Lower lobe of right lung (tissue), 2 donors: ENCODE measurements at regions not wholly inside any gene's neighbourhood (a gene's known extent, or its start where the extent isn't known, plus 50 kb on each side); places are given as distances from the start of the nearest gene placed in this dataset.

Experiments used
- ATAC-seq, 2 donors: fragments of 200-7000 bp; cut with Tn5 transposase; one replicate each; pipeline ENCODE4 v1.9.1; 2020 to 2022; ENCODE audit warnings: mild to moderate bottlenecking in 2 of 2, moderate library complexity in 2 of 2
- DNase-seq: peaks from one replicate; pipeline ENCODE4 v3.0.0-alpha.2; 2020
- H3K27ac ChIP-seq: fragments of 200-600 bp; one replicate; pipeline ENCODE4 v1.8.0; 2022
- H3K27me3 ChIP-seq: fragments of 200-600 bp; one replicate; pipeline ENCODE4 v1.8.0; 2022; ENCODE audit warnings: low read depth
- H3K36me3 ChIP-seq: fragments of 200-600 bp; one replicate; pipeline ENCODE4 v1.8.0; 2022; ENCODE audit warnings: mild to moderate bottlenecking
- H3K4me1 ChIP-seq: fragments of 200-600 bp; one replicate; pipeline ENCODE4 v1.8.0; 2022
- H3K4me3 ChIP-seq: fragments of 200-600 bp; one replicate; pipeline ENCODE4 v1.8.0; 2022; ENCODE audit warnings: mild to moderate bottlenecking
- H3K9me3 ChIP-seq: fragments of 200-600 bp; one replicate; pipeline ENCODE4 v1.8.0; 2022
- intact Hi-C: fragments of 100-400 bp; cut with DNase I; formaldehyde crosslinking; loops from one replicate; pipeline ENCODE4 v1.11.0; 2022
- TF ChIP-seq, protein P1 (sequence below): fragments of 200-600 bp; IDR thresholded peaks from one replicate; pipeline ENCODE4 v1.8.0; 2022; ENCODE audit warnings: antibody characterized with exemption, mild to moderate bottlenecking
- donor health status: DM: no; HTN: yes; CAD: no; lungs with severe emphysema.

DNA sequence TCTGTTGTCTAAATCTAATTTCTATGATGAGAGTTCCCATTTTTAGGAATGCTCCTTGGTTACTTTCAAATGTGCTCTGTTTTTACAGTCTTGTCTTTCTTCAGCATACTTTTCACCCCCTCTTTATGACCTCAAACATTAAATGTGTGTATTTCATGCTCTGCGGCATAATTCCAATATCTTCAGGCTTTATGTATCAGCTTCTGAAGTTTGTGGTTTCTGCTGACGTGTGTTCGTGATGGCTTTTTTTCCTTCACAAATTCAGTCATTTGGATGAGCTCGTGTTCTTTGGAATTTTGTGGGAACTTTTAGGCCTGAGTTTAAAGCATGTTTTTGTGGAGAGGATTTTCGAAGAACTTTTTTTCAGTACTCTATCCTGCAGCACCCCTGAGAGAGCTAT lies 97.7 kb upstream of the CHRNA7 start:
- Histone ChIP-seq H3K36me3 (no peaks in the 10 kb centered on the region), H3K4me3 (no peak overlapping the region), H3K9me3 (no peaks in the 10 kb centered on the region), H3K27me3 (peaks cover 6% of the 10 kb centered on the region), H3K27ac (no peak overlapping the region), H3K4me1 (no peaks in the 10 kb centered on the region)
- DNase-seq (no peak), ATAC-seq (no peak)
- TF ChIP-seq, protein P1, sequence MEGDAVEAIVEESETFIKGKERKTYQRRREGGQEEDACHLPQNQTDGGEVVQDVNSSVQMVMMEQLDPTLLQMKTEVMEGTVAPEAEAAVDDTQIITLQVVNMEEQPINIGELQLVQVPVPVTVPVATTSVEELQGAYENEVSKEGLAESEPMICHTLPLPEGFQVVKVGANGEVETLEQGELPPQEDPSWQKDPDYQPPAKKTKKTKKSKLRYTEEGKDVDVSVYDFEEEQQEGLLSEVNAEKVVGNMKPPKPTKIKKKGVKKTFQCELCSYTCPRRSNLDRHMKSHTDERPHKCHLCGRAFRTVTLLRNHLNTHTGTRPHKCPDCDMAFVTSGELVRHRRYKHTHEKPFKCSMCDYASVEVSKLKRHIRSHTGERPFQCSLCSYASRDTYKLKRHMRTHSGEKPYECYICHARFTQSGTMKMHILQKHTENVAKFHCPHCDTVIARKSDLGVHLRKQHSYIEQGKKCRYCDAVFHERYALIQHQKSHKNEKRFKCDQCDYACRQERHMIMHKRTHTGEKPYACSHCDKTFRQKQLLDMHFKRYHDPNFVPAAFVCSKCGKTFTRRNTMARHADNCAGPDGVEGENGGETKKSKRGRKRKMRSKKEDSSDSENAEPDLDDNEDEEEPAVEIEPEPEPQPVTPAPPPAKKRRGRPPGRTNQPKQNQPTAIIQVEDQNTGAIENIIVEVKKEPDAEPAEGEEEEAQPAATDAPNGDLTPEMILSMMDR: no peak
- intact Hi-C loops: no loop called here

DNA sequence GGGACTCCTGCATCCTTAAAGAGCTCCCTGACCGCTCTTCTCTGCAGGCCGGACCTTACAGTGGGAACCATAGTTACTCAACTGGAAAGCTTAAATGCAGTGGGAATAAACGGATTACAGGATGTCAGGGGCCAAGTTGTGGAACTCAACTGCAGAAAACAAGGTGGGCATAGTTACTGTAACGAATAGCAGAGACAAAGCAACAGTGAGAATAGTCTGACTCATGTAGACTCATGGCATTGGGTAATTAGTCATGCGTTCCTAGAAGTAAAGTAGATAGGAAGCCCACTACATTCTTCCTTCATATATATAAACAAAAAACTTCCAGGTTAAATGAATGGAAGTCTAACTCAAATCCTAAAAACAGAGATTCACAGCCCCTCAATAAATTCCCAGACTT lies 95.5 kb upstream of the CHRNA7 start:
- ATAC-seq (no peak), DNase-seq (no peak)
- Histone ChIP-seq H3K36me3 (no peaks in the 10 kb centered on the region), H3K4me3 (no peak overlapping the region), H3K27ac (no peak overlapping the region), H3K9me3 (no peaks in the 10 kb centered on the region), H3K4me1 (no peaks in the 10 kb centered on the region), H3K27me3 (peaks cover 6% of the 10 kb centered on the region)
- TF ChIP-seq, protein P1: no peak
- intact Hi-C loops: no loop called here

DNA sequence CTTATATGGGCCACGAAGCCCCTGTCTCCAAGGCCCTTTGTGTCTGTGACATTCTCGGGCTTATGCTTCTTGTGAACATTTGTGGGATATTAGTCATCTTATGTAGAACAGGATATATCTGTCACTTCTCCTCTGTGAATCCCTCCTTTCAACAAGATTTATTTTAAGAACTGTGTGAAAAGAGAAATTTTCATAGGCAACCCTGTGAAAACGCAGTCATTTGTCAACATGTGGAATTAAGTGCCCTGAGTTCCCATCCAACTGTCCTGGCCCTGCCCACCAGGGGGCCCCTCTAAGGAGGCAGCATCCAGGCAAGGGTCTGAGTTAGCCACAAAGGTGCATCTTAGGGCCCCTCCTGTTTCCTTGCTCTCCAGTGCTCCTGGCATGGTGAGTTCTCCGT lies 76.8 kb upstream of the CHRNA7 start:
- TF ChIP-seq, protein P1: no peak
- H3K4me3 ChIP-seq: no peak overlapping the region
- H3K4me1 ChIP-seq: no peaks in the 10 kb centered on the region
- H3K27me3 ChIP-seq: peaks cover 6% of the 10 kb centered on the region
- peaks cover 8% of the 10 kb centered on the region for H3K9me3 ChIP-seq
- no peak overlapping the region for H3K27ac ChIP-seq
- no peak for DNase-seq
- ATAC-seq: no peak
- intact Hi-C loops: no loop called here
- H3K36me3 ChIP-seq: no peaks in the 10 kb centered on the region

DNA sequence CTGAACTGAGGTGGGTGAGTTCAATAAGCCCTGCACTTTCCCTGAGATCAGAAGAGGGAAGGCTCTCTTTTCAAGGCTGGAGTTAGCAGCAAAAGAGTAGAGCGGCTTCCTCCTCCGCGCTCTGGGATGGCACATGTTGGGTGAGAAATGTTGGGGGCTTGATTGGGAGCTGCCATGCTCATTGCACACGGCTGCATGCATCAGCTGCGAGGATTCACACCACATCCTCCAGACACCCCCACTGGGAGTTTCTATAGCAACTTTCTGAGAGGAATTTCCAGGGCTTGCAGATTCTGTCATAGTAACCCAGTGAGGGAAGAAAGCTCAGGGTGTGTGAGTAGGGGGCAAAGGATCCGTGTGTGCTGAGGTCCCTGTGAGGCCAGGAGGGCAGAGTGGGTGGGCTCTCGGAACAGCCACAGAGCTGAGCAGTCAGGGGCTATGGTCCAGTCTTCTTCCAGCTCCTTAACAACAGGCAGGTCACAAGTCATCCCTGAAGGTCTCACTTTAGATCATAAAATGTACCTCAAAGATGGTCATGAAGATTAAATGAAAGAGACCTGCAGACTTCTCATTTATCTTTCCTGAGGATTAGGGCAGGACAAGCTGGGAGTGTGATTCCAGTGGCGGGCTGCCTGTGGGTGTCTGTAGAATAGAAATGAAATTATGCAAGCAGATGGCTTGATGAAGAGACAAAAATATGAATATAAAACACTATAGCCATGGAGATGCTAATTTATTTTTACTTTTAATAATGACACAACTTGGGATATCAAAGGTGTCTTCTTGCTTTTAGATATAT lies 75.7 kb upstream of the CHRNA7 start:
- TF ChIP-seq, protein P1: no peak
- H3K9me3 ChIP-seq: peaks cover 9% of the 10 kb centered on the region
- H3K27me3 ChIP-seq: peaks cover 6% of the 10 kb centered on the region
- no peaks in the 10 kb centered on the region for H3K4me1 ChIP-seq
- ATAC-seq (no peak), DNase-seq (no peak)
- H3K27ac ChIP-seq: no peak overlapping the region
- no peak overlapping the region for H3K4me3 ChIP-seq
- intact Hi-C loops: no loop called here
- no peaks in the 10 kb centered on the region for H3K36me3 ChIP-seq

DNA sequence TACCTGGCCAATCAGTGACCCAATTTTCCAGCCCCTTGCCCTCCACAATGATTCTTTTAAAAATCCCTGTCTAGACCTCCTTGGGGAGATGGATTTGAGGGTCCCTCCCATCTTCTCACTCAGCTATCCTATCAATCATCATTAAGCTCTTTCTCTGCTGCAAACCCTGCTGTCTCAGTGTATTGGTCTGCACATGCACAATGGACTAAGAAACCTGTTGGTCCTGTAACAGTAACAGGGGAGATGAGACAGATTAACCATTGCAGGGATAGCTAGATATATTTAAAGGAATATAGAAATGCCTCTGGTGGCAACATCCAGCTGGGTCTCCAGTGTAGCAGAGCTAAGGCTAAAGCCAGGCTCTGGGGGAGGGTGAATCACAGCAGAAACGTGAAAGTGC lies 74.6 kb upstream of the CHRNA7 start:
- TF ChIP-seq, protein P1: no peak
- Histone ChIP-seq H3K27me3 (peaks cover 6% of the 10 kb centered on the region), H3K27ac (no peak overlapping the region), H3K36me3 (no peaks in the 10 kb centered on the region), H3K9me3 (peaks cover 14% of the 10 kb centered on the region), H3K4me3 (no peak overlapping the region), H3K4me1 (no peaks in the 10 kb centered on the region)
- no peak for ATAC-seq
- intact Hi-C loops: no loop called here
- no peak for DNase-seq
